NCI-H1436 treated with DMSO at 0.1 percent for 48 hours (cell line): ENCODE measurements at regions not wholly inside any gene's neighbourhood (a gene's known extent, or its start where the extent isn't known, plus 50 kb on each side); places are given as distances from the start of the nearest gene placed in this dataset.

Experiments
- DNase-seq: peaks from one replicate; lab custom pipeline; 2025; lab: John Stamatoyannopoulos, UW

- no peak for DNase-seq
Measured at GRCh38 chr5:162324328-162324727, 256.8 kb downstream of the GABRG2 start.

- no peak for DNase-seq
Measured at GRCh38 chr5:162325143-162325727, 257.7 kb downstream of the GABRG2 start.

- no peak for DNase-seq
Measured at GRCh38 chr5:162334944-162335343, 267.4 kb downstream of the GABRG2 start.

GRCh38 chr5:162360373-162360931, 292.9 kb downstream of the GABRG2 start:
- DNase-seq = no peak

GRCh38 chr5:162372256-162372655, 304.7 kb downstream of the GABRG2 start:
- DNase-seq = no peak

- no peak for DNase-seq
Measured at GRCh38 chr5:162377895-162378294, 310.3 kb downstream of the GABRG2 start.

GRCh38 chr5:162382839-162383238, 315.3 kb downstream of the GABRG2 start:
- no peak for DNase-seq

- no peak for DNase-seq
Measured at GRCh38 chr5:162384225-162384624, 316.7 kb downstream of the GABRG2 start.

GRCh38 chr5:162391833-162392232, 324.3 kb downstream of the GABRG2 start:
- no peak for DNase-seq

- no peak for DNase-seq
Measured at GRCh38 chr5:162392336-162392735, 324.8 kb downstream of the GABRG2 start.

- DNase-seq = no peak
Measured at GRCh38 chr5:162393534-162393933, 326.0 kb downstream of the GABRG2 start.

GRCh38 chr5:162407614-162408013, 340.0 kb downstream of the GABRG2 start:
- DNase-seq = no peak

GRCh38 chr5:162410365-162410764, 342.8 kb downstream of the GABRG2 start:
- DNase-seq = no peak

- DNase-seq = no peak
Measured at GRCh38 chr5:162429142-162429541, 361.6 kb downstream of the GABRG2 start.

GRCh38 chr5:162434281-162434680, 366.7 kb downstream of the GABRG2 start:
- no peak for DNase-seq

- DNase-seq = no peak
Measured at GRCh38 chr5:162436055-162436454, 368.5 kb downstream of the GABRG2 start.

GRCh38 chr5:162444129-162444762, 376.7 kb downstream of the GABRG2 start:
- no peak for DNase-seq

GRCh38 chr5:162456086-162456485, 388.5 kb downstream of the GABRG2 start:
- no peak for DNase-seq

GRCh38 chr5:162466011-162466410, 398.4 kb downstream of the GABRG2 start:
- DNase-seq = no peak

GRCh38 chr5:162473041-162473714, 405.6 kb downstream of the GABRG2 start:
- DNase-seq = no peak

GRCh38 chr5:162474239-162474638, 406.7 kb downstream of the GABRG2 start:
- DNase-seq = no peak

GRCh38 chr5:162484095-162484494, 416.5 kb downstream of the GABRG2 start:
- DNase-seq = no peak

GRCh38 chr5:162484986-162485385, 417.4 kb downstream of the GABRG2 start:
- no peak for DNase-seq
